ENCODE measurements at regions not wholly inside any gene's neighbourhood (a gene's known extent, or its start where the extent isn't known, plus 50 kb on each side); places are given as distances from the start of the nearest gene placed in this dataset.

DNA sequence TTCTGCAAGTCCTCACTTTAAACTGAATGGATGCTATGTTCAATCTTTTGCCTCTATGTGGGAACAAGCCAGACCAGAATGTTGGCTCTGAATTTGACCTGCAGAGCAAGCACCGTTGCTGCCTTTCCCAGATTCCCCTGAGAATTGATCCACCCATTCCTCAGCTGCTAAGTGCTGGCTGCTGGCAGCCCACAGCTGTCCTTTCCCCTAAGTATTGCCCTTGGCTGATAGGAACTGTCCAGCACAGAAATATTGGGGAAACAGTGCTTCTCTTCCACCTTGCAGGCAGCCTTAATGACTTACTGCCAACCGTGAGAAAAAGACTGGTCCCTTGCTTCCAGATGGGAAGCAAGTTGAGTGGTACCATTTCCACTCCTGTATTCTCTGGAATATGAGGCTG is 475.9 kb downstream of the PDHA2 start:
- TF ChIP-seq CTCF (conservative IDR thresholded peaks at IDR 0.05; ENCODE audit: control insufficient read depth, insufficient read depth, low read depth, low read length): no peak
- H3K4me3 ChIP-seq (ENCODE audit: control insufficient read depth, low read depth, low read length): no peak overlapping the region
- no peak for DNase-seq (ENCODE audit: low read depth)

GRCh38 chr4:96316776-96317175 is 476.9 kb downstream of the PDHA2 start:
- no peak for DNase-seq (ENCODE audit: low read depth)
- no peak for TF ChIP-seq CTCF (conservative IDR thresholded peaks at IDR 0.05; ENCODE audit: control insufficient read depth, insufficient read depth, low read depth, low read length)
- no peak overlapping the region for H3K4me3 ChIP-seq (ENCODE audit: control insufficient read depth, low read depth, low read length)

DNA sequence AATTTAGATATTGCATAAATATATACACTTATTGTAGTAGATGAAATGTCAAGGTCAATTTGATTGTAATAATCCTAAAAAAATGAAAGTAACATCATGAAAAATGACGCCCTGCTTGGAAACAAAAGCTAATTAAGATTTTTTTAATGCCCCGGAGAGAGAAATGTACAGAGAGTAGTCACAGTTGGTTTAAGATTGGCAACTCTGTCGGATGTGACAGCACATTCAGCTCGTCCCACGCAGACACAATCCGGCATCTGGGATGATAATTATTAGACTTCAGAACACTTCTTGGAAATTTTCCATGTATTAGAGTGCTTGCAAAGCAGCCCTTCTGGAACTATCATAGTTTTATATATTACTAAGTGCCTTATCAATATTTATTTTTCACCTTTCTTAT is 478.0 kb downstream of the PDHA2 start:
- no peak for TF ChIP-seq CTCF (conservative IDR thresholded peaks at IDR 0.05; ENCODE audit: control insufficient read depth, insufficient read depth, low read depth, low read length)
- no peak overlapping the region for H3K4me3 ChIP-seq (ENCODE audit: control insufficient read depth, low read depth, low read length)
- no peak for DNase-seq (ENCODE audit: low read depth)

- no peak for DNase-seq (ENCODE audit: low read depth)
- H3K4me3 ChIP-seq (ENCODE audit: control insufficient read depth, low read depth, low read length): no peak overlapping the region
- TF ChIP-seq CTCF (conservative IDR thresholded peaks at IDR 0.05; ENCODE audit: control insufficient read depth, insufficient read depth, low read depth, low read length): no peak
Observed at GRCh38 chr4:96326846-96327245, 487.0 kb downstream of the PDHA2 start.

- no peak for DNase-seq (ENCODE audit: low read depth)
- TF ChIP-seq CTCF (conservative IDR thresholded peaks at IDR 0.05; ENCODE audit: control insufficient read depth, insufficient read depth, low read depth, low read length): no peak
- H3K4me3 ChIP-seq (ENCODE audit: control insufficient read depth, low read depth, low read length): no peak overlapping the region
Observed at GRCh38 chr4:96342196-96342595, 502.3 kb downstream of the PDHA2 start.

GRCh38 chr4:96342790-96343455 is 503.0 kb downstream of the PDHA2 start:
- H3K4me3 ChIP-seq (ENCODE audit: control insufficient read depth, low read depth, low read length): no peak overlapping the region
- TF ChIP-seq CTCF (conservative IDR thresholded peaks at IDR 0.05; ENCODE audit: control insufficient read depth, insufficient read depth, low read depth, low read length): no peak
- DNase-seq (ENCODE audit: low read depth): no peak

- no peak for DNase-seq (ENCODE audit: low read depth)
- TF ChIP-seq CTCF (conservative IDR thresholded peaks at IDR 0.05; ENCODE audit: control insufficient read depth, insufficient read depth, low read depth, low read length): no peak
- no peak overlapping the region for H3K4me3 ChIP-seq (ENCODE audit: control insufficient read depth, low read depth, low read length)
Observed at GRCh38 chr4:96343836-96344235, 503.9 kb downstream of the PDHA2 start.

Measured in fibroblast of mammary gland (primary cell).